ENCODE measurements at regions not wholly inside any gene's neighbourhood (a gene's known extent, or its start where the extent isn't known, plus 50 kb on each side); places are given as distances from the start of the nearest gene placed in this dataset.

DNA sequence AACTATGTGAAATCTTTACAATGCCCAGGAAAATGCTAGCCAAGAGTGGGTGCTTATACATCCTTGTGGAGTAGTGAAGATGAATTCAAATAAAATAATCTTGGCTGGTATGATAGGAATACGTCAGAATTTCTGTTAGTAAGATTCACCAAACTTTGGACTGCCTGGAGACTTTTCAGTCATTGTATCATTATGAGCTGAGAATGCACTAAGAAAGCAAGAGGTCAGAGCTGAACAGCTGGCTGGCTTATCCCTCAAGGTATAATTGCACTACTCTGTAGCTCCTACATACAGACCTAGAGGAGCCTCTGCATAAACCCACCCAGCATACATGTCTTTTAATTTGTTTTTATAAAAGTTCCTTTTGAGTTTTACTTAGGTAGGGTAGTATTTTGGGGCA is 568.5 kb upstream of the RIOK2 start:
- POLR2A ChIA-PET, result no interaction called here
- no peaks in the 10 kb centered on the region for H3K27me3 Mint-ChIP-seq
- no peaks in the 10 kb centered on the region for H3K9me3 Mint-ChIP-seq (ENCODE audit: insufficient read depth)
- WGBS (ENCODE audit: insufficient coverage), result 80% methylated on average over 1 of the region's 1 CpG
- DNase-seq, result no peak
- CTCF ChIA-PET, result no interaction called here
- H3K79me2 ChIP-seq (ENCODE audit: control insufficient read depth, insufficient read depth, low read length), result no peaks in the 10 kb centered on the region
- no peaks in the 10 kb centered on the region for H4K20me1 ChIP-seq (ENCODE audit: control insufficient read depth, insufficient read depth, low read length, poor library complexity, severe bottlenecking)
- H3K4me2 ChIP-seq (replicated peaks; ENCODE audit: low read depth, low read length, poor library complexity, severe bottlenecking), result no peak overlapping the region
- TF ChIP-seq, protein P1, sequence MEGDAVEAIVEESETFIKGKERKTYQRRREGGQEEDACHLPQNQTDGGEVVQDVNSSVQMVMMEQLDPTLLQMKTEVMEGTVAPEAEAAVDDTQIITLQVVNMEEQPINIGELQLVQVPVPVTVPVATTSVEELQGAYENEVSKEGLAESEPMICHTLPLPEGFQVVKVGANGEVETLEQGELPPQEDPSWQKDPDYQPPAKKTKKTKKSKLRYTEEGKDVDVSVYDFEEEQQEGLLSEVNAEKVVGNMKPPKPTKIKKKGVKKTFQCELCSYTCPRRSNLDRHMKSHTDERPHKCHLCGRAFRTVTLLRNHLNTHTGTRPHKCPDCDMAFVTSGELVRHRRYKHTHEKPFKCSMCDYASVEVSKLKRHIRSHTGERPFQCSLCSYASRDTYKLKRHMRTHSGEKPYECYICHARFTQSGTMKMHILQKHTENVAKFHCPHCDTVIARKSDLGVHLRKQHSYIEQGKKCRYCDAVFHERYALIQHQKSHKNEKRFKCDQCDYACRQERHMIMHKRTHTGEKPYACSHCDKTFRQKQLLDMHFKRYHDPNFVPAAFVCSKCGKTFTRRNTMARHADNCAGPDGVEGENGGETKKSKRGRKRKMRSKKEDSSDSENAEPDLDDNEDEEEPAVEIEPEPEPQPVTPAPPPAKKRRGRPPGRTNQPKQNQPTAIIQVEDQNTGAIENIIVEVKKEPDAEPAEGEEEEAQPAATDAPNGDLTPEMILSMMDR (IDR thresholded peaks at IDR 0.05), result no peak
- TF ChIP-seq EZH2 (IDR thresholded peaks at IDR 0.05; ENCODE audit: borderline replicate concordance, insufficient read depth, low read depth, low read length, poor library complexity, severe bottlenecking), result no peak
- no peak overlapping the region for H3K4me3 ChIP-seq (ENCODE audit: control extremely low read depth in 1 of 5, extremely low read depth in 1 of 5, insufficient read depth in 1 of 5, low read depth in 2 of 5, low read length in 4 of 5)
- no peaks in the 10 kb centered on the region for H3K9me3 ChIP-seq (ENCODE audit: control extremely low read depth in 1 of 3, control insufficient read depth in 2 of 3, insufficient read depth in 1 of 3, low read length in 2 of 3)
- H3K4me1 Mint-ChIP-seq, result no peaks in the 10 kb centered on the region
- no peak overlapping the region for H3K27ac Mint-ChIP-seq
- no peak overlapping the region for H3K27ac ChIP-seq (ENCODE audit: low read length in 2 of 2)
- intact Hi-C loops (cut with micrococcal nuclease), result no loop called here
- no peak overlapping the region for H2AFZ ChIP-seq (ENCODE audit: insufficient read depth, low read depth, low read length, poor library complexity, severe bottlenecking)
- H3K9ac ChIP-seq (ENCODE audit: low read length), result no peak overlapping the region
- no peaks in the 10 kb centered on the region for H3K36me3 ChIP-seq (replicated peaks in 1 of 2; ENCODE audit: control extremely low read depth in 1 of 2, control insufficient read depth in 1 of 2, extremely low read depth in 1 of 2, insufficient read depth in 2 of 2, low read length in 1 of 2)
- H3K27me3 ChIP-seq (replicated peaks in 1 of 4; ENCODE audit: control extremely low read depth in 1 of 4, control insufficient read depth in 3 of 4, insufficient read depth in 4 of 4, low read length in 3 of 4), result no peaks in the 10 kb centered on the region
- H3K4me1 ChIP-seq (ENCODE audit: control insufficient read depth in 2 of 2, insufficient read depth in 2 of 2, low read length in 2 of 2), result no peaks in the 10 kb centered on the region
- no peak overlapping the region for H3K4me3 Mint-ChIP-seq
- ATAC-seq (ENCODE audit: low read depth), result no peak

DNA sequence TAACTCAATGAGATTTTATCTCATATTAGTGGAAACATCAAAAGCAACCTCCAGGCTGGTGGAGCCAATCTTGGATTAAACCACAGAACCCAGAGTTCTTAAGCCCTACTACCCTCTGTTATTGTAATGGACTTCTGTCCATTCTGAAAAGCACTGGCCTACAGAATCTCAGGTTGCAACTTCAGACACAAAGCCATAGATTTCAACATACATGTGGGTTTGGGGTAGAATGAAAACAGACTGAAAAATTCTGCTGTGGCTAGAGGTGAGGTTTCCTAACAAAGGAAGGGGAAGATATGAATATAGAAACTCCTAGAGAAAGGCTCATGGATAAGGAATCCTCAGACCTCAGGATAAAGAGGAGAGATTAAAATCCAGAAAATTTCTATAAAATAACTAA is 569.8 kb upstream of the RIOK2 start:
- Histone ChIP-seq H3K4me1 (ENCODE audit: control insufficient read depth in 2 of 2, insufficient read depth in 2 of 2, low read length in 2 of 2) (no peaks in the 10 kb centered on the region), H3K27ac (ENCODE audit: low read length in 2 of 2) (no peak overlapping the region), H4K20me1 (ENCODE audit: control insufficient read depth, insufficient read depth, low read length, poor library complexity, severe bottlenecking) (no peaks in the 10 kb centered on the region), H3K27me3 (replicated peaks in 1 of 4; ENCODE audit: control extremely low read depth in 1 of 4, control insufficient read depth in 3 of 4, insufficient read depth in 4 of 4, low read length in 3 of 4) (no peaks in the 10 kb centered on the region), H3K36me3 (replicated peaks in 1 of 2; ENCODE audit: control extremely low read depth in 1 of 2, control insufficient read depth in 1 of 2, extremely low read depth in 1 of 2, insufficient read depth in 2 of 2, low read length in 1 of 2) (no peaks in the 10 kb centered on the region), H3K9me3 (ENCODE audit: control extremely low read depth in 1 of 3, control insufficient read depth in 2 of 3, insufficient read depth in 1 of 3, low read length in 2 of 3) (no peaks in the 10 kb centered on the region), H3K4me3 (ENCODE audit: control extremely low read depth in 1 of 5, extremely low read depth in 1 of 5, insufficient read depth in 1 of 5, low read depth in 2 of 5, low read length in 4 of 5) (no peak overlapping the region), H3K9ac (ENCODE audit: low read length) (no peak overlapping the region), H3K4me2 (replicated peaks; ENCODE audit: low read depth, low read length, poor library complexity, severe bottlenecking) (no peak overlapping the region), H3K79me2 (ENCODE audit: control insufficient read depth, insufficient read depth, low read length) (no peaks in the 10 kb centered on the region), H2AFZ (ENCODE audit: insufficient read depth, low read depth, low read length, poor library complexity, severe bottlenecking) (no peak overlapping the region)
- intact Hi-C loops (cut with micrococcal nuclease), result no loop called here
- H3K27ac Mint-ChIP-seq, result no peak overlapping the region
- H3K4me3 Mint-ChIP-seq, result no peak overlapping the region
- ChIA-PET POLR2A (no interaction called here), CTCF (no interaction called here)
- H3K9me3 Mint-ChIP-seq (ENCODE audit: insufficient read depth), result no peaks in the 10 kb centered on the region
- ATAC-seq (ENCODE audit: low read depth) (no peak), DNase-seq (no peak)
- no peak for TF ChIP-seq EZH2 (IDR thresholded peaks at IDR 0.05; ENCODE audit: borderline replicate concordance, insufficient read depth, low read depth, low read length, poor library complexity, severe bottlenecking)
- TF ChIP-seq, protein P1 (IDR thresholded peaks at IDR 0.05), result no peak
- no peaks in the 10 kb centered on the region for H3K27me3 Mint-ChIP-seq
- H3K4me1 Mint-ChIP-seq, result no peaks in the 10 kb centered on the region
